HG03159 (cell line): ENCODE measurements at regions not wholly inside any gene's neighbourhood (a gene's known extent, or its start where the extent isn't known, plus 50 kb on each side); places are given as distances from the start of the nearest gene placed in this dataset.
"Not testable (repeated sequence)": the region's sequence is repeated elsewhere in the genome, so short reads cannot be mapped to it uniquely, and the experiment has no call there.

ENCODE experiments used
- ATAC-seq: cut with Tn5 transposase; IDR thresholded peaks from one replicate; pipeline ENCODE4 v1.9.1; 2021; ENCODE audit warnings: mild to moderate bottlenecking, moderate library complexity; ENCODE audit not compliant: unreplicated experiment

DNA sequence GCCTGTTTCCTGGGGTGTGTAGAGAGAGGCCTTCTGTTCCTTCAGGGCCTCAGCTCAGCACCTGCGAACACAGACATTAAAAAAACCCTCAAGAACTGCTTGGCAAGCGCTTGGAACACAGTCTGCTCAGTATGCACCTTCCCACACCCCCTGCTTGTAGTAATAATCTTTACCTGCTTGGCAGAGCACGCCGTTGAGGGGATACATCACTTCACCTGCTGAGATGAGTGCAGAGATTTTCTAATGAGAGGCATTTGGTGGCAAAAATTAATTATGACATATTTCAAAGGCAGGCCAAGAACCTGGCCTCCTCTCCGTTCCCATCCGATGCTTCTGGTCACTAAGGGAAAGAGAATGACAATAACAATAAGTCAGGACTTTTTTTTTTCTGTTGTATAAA is 93.4 kb upstream of the DPP6 start:
- ATAC-seq = not testable (repeated sequence)

- not testable (repeated sequence) for ATAC-seq
These were observed 87.6 kb upstream of the DPP6 start for GRCh38 chr7:153964481-153965112.

DNA sequence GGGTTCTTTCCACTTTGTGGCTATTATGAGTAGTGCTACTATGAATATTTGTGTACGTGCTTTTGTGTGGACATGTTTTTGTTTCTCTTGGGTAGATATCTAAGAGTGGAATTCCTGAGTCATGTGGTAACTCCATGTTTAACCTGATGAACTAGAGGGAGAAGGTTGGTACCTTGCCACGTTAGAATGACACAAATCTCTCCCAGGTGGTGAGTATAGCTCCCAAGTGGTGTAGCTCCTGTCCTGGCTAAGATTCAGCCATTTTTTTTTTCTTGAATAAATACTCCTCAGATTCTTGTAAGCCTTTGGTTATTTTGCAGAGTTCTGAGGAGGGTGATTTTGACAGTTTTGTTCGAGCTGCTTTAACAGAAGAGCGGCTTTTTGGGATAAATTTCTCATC is 83.2 kb upstream of the DPP6 start:
- ATAC-seq = not testable (repeated sequence)

DNA sequence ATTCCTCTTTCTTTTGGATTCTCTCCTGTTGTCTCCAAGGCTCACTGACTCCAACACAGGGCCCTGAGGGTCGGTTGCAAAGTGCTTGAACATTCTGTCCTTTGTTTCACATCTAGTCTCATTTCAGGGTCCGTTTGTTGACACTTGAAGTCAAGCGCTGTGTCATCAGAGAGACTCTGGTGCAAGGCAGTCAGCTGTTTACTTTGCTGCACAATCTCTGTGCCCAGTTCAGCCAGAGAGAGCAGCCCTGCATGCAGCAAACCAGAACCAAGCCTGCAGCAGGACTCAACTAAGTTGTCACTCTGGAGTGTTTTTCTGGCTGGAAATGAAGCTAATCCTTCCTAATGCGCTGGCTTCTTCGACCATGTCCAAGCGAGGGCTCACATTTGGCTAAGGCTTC is 77.6 kb upstream of the DPP6 start:
- ATAC-seq = not testable (repeated sequence)

DNA sequence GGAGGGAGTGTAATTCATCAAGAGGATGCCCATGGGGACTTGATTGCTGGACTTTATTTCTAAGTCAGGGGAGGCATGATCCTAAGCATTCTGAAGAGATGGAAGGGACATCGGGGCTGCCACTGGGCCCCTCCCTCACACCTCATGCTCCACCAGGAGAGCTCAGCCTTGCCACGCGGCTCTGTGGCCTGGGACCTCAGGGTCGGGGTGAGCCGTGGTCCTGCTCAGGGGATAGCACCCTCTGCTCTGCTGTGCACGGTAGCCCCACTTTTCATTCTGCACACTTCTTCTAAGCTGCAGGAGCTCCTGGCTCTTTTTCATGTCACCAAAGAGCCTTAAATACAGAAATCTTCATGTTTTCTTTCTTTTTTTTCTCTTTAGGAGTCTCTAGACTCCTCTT is 75.5 kb upstream of the DPP6 start:
- not testable (repeated sequence) for ATAC-seq

DNA sequence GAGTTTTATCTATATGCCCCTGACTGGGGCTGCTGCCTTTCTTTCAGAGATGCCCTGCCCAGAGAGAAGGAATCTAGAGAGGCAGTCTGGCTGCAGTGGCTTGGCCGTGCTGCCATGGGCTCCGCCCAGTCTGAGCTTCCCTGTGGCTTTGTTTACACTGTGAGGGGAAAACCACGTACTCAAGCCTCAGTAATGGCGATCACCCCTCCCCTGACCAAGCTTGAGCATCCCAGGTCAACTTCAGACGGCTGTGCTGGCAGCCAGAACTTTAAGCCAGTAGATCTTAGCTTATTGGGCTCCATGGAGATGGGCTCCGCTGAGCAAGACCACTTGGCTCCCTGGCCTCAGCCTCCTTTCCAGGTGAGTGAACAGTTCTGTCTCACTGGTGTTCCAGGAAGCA is 69.0 kb upstream of the DPP6 start:
- ATAC-seq = not testable (repeated sequence)

DNA sequence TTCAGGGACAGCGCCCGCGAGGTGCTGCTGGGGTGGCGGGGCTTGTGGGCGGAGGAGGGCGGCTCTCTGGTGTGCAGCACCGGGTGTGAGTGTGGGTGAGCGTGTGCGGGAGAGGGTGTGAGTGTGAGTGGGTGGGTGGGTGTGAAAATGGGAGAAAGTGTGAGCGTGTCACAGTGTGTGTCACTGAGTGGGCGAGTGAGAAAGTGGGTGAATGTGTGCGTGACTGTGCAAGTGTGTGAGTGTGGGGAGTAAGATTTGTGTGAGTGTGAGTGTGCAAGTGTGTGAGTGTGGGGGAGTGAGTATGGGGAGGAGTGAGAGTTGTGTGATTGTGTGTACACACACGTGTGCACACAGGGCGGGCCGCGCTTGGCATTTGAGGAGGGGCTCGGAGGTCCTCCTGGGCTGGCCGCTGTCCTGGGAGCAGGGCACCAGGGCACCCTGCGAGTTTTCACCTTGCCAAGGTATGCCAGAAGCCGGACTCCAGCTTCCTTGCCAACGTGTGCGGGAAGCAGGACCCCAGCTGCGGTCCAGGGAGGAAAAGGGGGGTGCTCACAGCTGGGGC is 63.1 kb upstream of the DPP6 start:
- ATAC-seq = not testable (repeated sequence)

GRCh38 chr7:153989742-153990425 is 62.3 kb upstream of the DPP6 start:
- not testable (repeated sequence) for ATAC-seq

DNA sequence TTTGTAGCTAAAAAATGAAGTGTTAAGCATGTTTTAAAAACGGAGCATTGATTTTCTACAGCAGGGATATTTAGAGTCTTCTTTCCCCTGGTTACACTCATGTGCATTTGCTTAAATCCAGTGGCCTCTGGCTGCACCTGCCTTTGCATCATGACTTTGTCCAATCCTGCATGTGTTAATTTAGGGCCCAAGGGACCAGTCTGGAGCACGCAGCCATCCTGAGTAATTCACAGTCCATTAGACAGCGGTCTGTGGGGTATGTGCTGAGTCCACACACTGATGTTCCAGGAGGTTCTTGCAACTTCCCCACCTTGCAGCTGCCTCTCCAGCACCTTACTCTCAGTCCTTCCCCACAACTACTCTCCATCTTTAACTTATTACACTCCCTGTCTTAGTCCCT is 60.7 kb upstream of the DPP6 start:
- not testable (repeated sequence) for ATAC-seq

DNA sequence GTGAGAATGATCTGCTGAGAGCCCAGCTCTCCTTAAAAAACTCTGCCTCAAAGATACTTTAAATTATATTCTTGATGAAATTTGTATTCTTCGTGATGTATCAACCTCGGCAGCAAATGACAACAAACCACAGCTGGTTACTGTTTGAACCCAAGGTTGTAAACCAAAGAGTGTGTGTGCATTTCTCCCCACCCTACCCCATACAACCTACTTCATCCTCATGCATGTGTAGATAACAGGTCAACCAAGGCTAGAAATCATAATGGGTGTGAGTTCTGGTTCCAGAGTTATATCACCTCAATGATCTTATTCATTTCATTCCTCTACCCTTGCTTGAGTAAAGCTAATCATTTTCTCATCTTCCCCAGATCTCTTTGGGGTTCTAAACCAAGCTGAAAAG is 58.8 kb upstream of the DPP6 start:
- not testable (repeated sequence) for ATAC-seq

DNA sequence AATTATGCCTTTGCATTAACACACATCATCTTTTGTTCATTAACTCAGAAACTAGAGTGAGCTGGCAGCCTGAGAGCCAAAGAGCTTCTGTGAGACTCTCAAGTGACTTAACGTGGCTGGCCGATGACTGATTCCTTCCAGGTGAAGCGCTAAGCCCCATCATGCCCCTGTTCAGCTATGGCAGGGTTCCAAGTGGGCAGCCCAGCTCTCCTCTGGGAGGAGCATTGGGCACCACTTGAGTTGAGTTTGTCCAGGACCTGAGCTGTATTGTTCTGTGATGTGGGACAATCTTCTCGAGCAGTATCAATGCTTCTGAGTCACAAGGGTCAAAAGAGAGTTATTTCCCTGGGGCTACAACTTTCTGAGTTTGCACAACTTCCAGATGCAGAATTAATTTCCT is 53.3 kb upstream of the DPP6 start:
- not testable (repeated sequence) for ATAC-seq
